PC-9 (cell line): ENCODE measurements at regions not wholly inside any gene's neighbourhood (a gene's known extent, or its start where the extent isn't known, plus 50 kb on each side); places are given as distances from the start of the nearest gene placed in this dataset.

ENCODE experiments used
- CTCF ChIP-seq: fragments of 200-600 bp; sonication (generic); conservative IDR thresholded peaks from 2 replicates; pipeline ENCODE4 v1.6.1; 2017; ENCODE audit warnings: mixed run types, antibody characterized with exemption, mild to moderate bottlenecking, moderate library complexity
- EZH2 ChIP-seq: fragments of 200-600 bp; sonication (generic); IDR thresholded peaks from 2 replicates; pipeline ENCODE4 v1.8.0; 2017; ENCODE audit warnings: antibody characterized with exemption, low read depth

- TF ChIP-seq CTCF = no peak
- no peak for TF ChIP-seq EZH2
Measured at GRCh38 chr4:123474817-123475216, 78.2 kb downstream of the SPRY1 start.
